Adipocyte (in vitro differentiated cells): ENCODE measurements at regions not wholly inside any gene's neighbourhood (a gene's known extent, or its start where the extent isn't known, plus 50 kb on each side); places are given as distances from the start of the nearest gene placed in this dataset.
"Not testable (repeated sequence)": the region's sequence is repeated elsewhere in the genome, so short reads cannot be mapped to it uniquely, and the experiment has no call there.

Experiments used
- DNase-seq: peaks from one replicate; pipeline ENCODE4 v3.0.0-alpha.2; 2015; ENCODE audit warnings: low read depth
- H3K27me3 ChIP-seq: replicated peaks from 2 replicates; pipeline ENCODE4 v1.7.0; 2013; ENCODE audit warnings: mild to moderate bottlenecking, low read length, moderate library complexity; ENCODE audit not compliant: control insufficient read depth, insufficient read depth
- H3K36me3 ChIP-seq: 2 replicates; pipeline ENCODE4 v1.7.0; 2013; ENCODE audit warnings: low read length, mild to moderate bottlenecking, moderate library complexity; ENCODE audit not compliant: control insufficient read depth, insufficient read depth, severe bottlenecking
- H3K4me1 ChIP-seq: 2 replicates; pipeline ENCODE4 v1.7.0; 2013; ENCODE audit warnings: mild to moderate bottlenecking, low read length, moderate library complexity; ENCODE audit not compliant: control insufficient read depth, insufficient read depth
- H3K4me3 ChIP-seq: 2 replicates; pipeline ENCODE4 v1.7.0; 2013; ENCODE audit warnings: mild to moderate bottlenecking, low read length, moderate library complexity
- H3K9ac ChIP-seq: 2 replicates; pipeline ENCODE4 v1.7.0; 2013; ENCODE audit warnings: mild to moderate bottlenecking, low read length, moderate library complexity
- H3K9me3 ChIP-seq: 2 replicates; pipeline ENCODE4 v1.7.0; 2013; ENCODE audit warnings: mild to moderate bottlenecking, low read length, moderate library complexity; ENCODE audit not compliant: control insufficient read depth

DNA sequence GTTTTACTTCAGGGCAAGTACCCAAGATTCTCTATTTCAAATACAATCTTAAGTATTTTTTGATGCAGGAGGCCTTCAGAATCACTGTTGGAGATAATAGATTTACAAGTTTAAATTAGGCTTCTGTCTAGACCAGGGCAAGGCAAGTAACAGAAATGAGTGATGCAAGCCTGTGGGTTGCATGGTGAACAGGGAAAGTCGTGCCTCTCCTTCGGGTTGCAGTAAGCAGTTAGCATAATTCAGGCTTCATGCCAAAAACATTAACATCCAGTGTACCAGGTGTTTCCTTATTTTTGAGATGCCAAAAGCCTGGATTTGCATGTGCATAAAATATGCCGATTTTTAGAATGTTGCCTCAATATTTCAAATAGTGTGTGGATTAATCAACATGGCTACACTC lies 369.0 kb downstream of the CAAP1 start:
- Histone ChIP-seq H3K9me3 (no peaks in the 10 kb centered on the region), H3K36me3 (no peaks in the 10 kb centered on the region), H3K9ac (no peak overlapping the region), H3K27me3 (peaks cover 4% of the 10 kb centered on the region), H3K4me3 (no peak overlapping the region), H3K4me1 (no peaks in the 10 kb centered on the region)
- DNase-seq, result no peak

DNA sequence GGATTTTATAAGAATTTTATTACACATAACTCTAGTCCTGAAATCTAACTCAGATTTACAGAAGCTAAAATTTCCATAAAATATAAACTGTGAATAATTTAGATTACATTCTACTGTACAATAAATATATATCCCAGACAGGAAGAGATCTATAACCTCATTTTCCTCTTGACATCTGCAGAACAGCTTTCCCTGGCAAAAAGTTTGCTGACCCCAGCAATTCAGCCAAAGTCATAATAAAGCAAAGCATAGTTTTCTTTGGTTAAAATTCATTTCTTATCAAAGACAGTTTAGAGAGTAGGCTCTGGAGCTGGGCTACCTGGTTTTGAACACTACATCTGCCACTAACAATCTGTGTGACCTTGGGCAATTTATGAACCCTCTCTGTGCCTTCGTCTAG lies 372.5 kb downstream of the CAAP1 start:
- H3K9ac ChIP-seq, result no peak overlapping the region
- H3K27me3 ChIP-seq, result peaks cover 4% of the 10 kb centered on the region
- no peaks in the 10 kb centered on the region for H3K36me3 ChIP-seq
- H3K4me1 ChIP-seq, result no peaks in the 10 kb centered on the region
- no peak overlapping the region for H3K4me3 ChIP-seq
- DNase-seq, result no peak
- H3K9me3 ChIP-seq, result no peaks in the 10 kb centered on the region

- no peak overlapping the region for H3K9ac ChIP-seq
Observed at GRCh38 chr9:26516773-26517343, 375.7 kb downstream of the CAAP1 start.

GRCh38 chr9:26513730-26514129 lies 378.9 kb downstream of the CAAP1 start:
- H3K27me3 ChIP-seq, result no peaks in the 10 kb centered on the region
- no peak for DNase-seq
- no peak overlapping the region for H3K4me3 ChIP-seq
- H3K9ac ChIP-seq, result no peak overlapping the region
- no peaks in the 10 kb centered on the region for H3K36me3 ChIP-seq
- H3K4me1 ChIP-seq, result no peaks in the 10 kb centered on the region
- no peaks in the 10 kb centered on the region for H3K9me3 ChIP-seq

More at GRCh38 chr9:26516773-26517343, 375.7 kb downstream of the CAAP1 start:
- H3K9me3 ChIP-seq, result no peaks in the 10 kb centered on the region
- no peaks in the 10 kb centered on the region for H3K4me1 ChIP-seq
- no peaks in the 10 kb centered on the region for H3K36me3 ChIP-seq
- H3K27me3 ChIP-seq, result no peaks in the 10 kb centered on the region
- no peak overlapping the region for H3K4me3 ChIP-seq
- no peak for DNase-seq

- Histone ChIP-seq H3K27me3 (no peaks in the 10 kb centered on the region), H3K9me3 (no peaks in the 10 kb centered on the region), H3K9ac (no peak overlapping the region), H3K4me1 (no peaks in the 10 kb centered on the region), H3K4me3 (no peak overlapping the region), H3K36me3 (no peaks in the 10 kb centered on the region)
- DNase-seq, result no peak
Observed at GRCh38 chr9:26510137-26510536, 382.5 kb downstream of the CAAP1 start.

- Histone ChIP-seq H3K4me3 (no peak overlapping the region), H3K4me1 (no peaks in the 10 kb centered on the region), H3K9ac (no peak overlapping the region), H3K36me3 (no peaks in the 10 kb centered on the region), H3K27me3 (no peaks in the 10 kb centered on the region), H3K9me3 (no peaks in the 10 kb centered on the region)
- no peak for DNase-seq
Observed at GRCh38 chr9:26508897-26509296, 383.7 kb downstream of the CAAP1 start.

- H3K36me3 ChIP-seq, result no peaks in the 10 kb centered on the region
- H3K4me3 ChIP-seq, result no peak overlapping the region
- no peak overlapping the region for H3K9ac ChIP-seq
- no peaks in the 10 kb centered on the region for H3K4me1 ChIP-seq
- no peaks in the 10 kb centered on the region for H3K27me3 ChIP-seq
- H3K9me3 ChIP-seq, result no peaks in the 10 kb centered on the region
- no peak for DNase-seq
Observed at GRCh38 chr9:26504057-26504456, 388.5 kb downstream of the CAAP1 start.

- H3K9me3 ChIP-seq, result peaks cover 6% of the 10 kb centered on the region
- peak; percentile 1 for DNase-seq
- no peaks in the 10 kb centered on the region for H3K36me3 ChIP-seq
- no peak overlapping the region for H3K4me3 ChIP-seq
- H3K4me1 ChIP-seq, result no peaks in the 10 kb centered on the region
- H3K27me3 ChIP-seq, result no peaks in the 10 kb centered on the region
- no peak overlapping the region for H3K9ac ChIP-seq
Observed at GRCh38 chr9:26502311-26502710, 390.3 kb downstream of the CAAP1 start.

- DNase-seq, result no peak
- H3K4me1 ChIP-seq, result no peaks in the 10 kb centered on the region
- H3K9ac ChIP-seq, result no peak overlapping the region
- no peaks in the 10 kb centered on the region for H3K36me3 ChIP-seq
- H3K4me3 ChIP-seq, result no peak overlapping the region
- no peaks in the 10 kb centered on the region for H3K27me3 ChIP-seq
- H3K9me3 ChIP-seq, result peaks cover 6% of the 10 kb centered on the region
Observed at GRCh38 chr9:26500471-26500870, 392.1 kb downstream of the CAAP1 start.

DNA sequence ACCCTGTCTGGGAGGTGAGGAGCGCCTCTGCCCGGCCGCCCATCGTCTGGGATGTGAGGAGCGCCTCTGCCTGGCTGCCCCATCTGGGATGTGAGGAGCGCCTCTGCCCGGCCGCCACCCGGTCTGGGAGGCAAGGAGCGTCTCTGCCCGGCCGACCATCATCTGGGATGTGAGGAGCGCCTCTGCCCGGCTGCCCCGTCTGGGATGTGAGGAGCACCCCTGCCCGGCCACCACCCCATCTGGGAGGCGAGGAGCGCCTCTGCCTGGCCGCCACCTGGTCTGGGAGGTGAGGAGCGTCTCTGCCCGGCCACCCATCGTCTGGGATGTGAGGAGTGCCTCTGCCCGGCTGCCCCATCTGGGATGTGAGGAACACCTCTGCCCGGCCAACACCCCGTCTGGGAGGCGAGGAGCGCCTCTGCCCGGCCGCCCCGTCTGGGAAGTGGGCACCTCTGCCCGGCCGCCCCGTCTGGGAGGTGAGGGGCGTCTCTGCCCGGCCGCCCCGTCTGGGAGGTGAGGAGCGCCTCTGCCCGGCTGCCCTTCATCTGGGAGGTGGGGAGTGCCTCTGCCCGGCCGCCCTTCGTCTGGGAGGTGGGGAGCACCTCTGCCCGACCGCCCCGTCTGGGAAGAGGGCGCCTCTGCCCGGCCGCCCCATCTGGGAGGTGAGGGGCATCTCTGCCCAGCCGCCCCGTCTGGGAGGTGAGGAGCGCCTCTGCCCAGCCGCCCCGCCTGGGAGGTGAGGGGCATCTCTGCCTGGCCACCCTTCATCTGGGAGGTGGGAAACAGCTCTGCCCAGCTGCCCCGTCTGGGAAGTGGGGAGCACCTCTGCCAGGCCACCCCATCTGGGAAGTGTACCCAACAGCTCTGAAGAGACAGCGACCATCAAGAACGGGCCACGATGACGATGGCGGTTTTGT lies 399.7 kb downstream of the CAAP1 start:
- not testable (repeated sequence) for H3K4me1 ChIP-seq, DNase-seq, H3K36me3 ChIP-seq

DNA sequence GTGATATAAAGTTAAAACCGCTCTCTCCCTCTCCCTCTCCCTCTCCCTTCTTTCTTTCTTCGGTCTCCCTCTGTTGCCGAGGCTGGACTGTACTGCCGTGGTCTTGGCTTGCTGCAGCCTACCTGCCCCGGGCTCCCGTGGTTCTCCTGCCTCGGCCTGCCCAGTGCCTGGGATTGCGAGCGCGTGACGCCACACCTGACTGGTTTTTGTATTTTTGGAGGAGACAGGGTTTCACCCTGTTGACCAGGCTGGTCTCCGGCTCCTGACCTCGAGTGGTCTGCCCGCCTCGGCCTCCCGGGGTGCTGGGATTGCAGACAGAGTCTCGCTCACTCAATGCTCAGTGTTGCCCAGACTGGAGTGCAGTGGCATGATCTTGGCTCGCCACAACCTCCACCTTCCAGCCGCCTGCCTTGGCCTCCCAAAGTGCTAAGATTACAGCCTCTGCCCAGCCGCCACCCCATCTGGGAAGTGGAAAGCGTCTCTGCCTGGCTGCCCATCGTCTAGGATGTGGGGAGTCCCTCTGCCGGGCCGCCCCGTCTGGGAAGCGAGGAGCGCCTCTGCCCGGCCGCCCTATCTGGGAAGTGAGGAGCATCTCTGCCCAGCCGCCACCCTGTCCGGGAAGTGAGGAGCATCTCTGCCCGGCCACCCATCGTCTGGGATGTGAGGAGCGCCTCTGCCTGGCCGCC lies 400.5 kb downstream of the CAAP1 start:
- H3K36me3 ChIP-seq, H3K4me1 ChIP-seq, H3K4me3 ChIP-seq, H3K27me3 ChIP-seq, H3K9ac ChIP-seq, H3K9me3 ChIP-seq, DNase-seq: not testable (repeated sequence)

More for the DNA sequence above, 399.7 kb downstream of the CAAP1 start:
- H3K27me3 ChIP-seq, H3K9ac ChIP-seq, H3K9me3 ChIP-seq, H3K4me3 ChIP-seq: not testable (repeated sequence)
